ENCODE measurements at regions not wholly inside any gene's neighbourhood (a gene's known extent, or its start where the extent isn't known, plus 50 kb on each side); places are given as distances from the start of the nearest gene placed in this dataset.

GRCh38 chr3:110871869-110872268 lies 199.7 kb upstream of the NECTIN3 start (continued):
- TF ChIP-seq ZBTB49 (CRISPR knock-in tag; IDR thresholded peaks at IDR 0.05; ENCODE audit: borderline replicate concordance) (no peak), ZNF830 (CRISPR knock-in tag; IDR thresholded peaks at IDR 0.05) (no peak)

GRCh38 chr3:110878692-110879091 lies 192.9 kb upstream of the NECTIN3 start:
- H3K9me3 ChIP-seq (replicated peaks; ENCODE audit: control insufficient read depth, insufficient read depth, low read depth, low read length): no peaks in the 10 kb centered on the region
- intact Hi-C loops (cut with micrococcal nuclease): no loop called here
- H3K27ac ChIP-seq (ENCODE audit: extremely low read depth, low read depth, low read length): no peak overlapping the region
- DNase-seq (ENCODE audit: extremely low read depth in 1 of 4, low spot score in 3 of 4) (no peak), ATAC-seq (no peak), FAIRE-seq (no peak)
- ChIA-PET CTCF (ENCODE audit: low intra/inter-chr PET ratio) (no interaction called here), POLR2A (no interaction called here)
- no peak overlapping the region for H2AFZ ChIP-seq (ENCODE audit: low read depth, low read length)
- no peak overlapping the region for H3K9ac ChIP-seq (ENCODE audit: insufficient read depth in 1 of 2, low read depth in 2 of 2, low read length in 2 of 2)
- H3K9me1 ChIP-seq (ENCODE audit: control insufficient read depth, insufficient read depth, low read length): no peaks in the 10 kb centered on the region
- H3K36me3 ChIP-seq (ENCODE audit: control insufficient read depth, insufficient read depth, low read length): no peaks in the 10 kb centered on the region
- no peaks in the 10 kb centered on the region for H3K79me2 ChIP-seq (ENCODE audit: control insufficient read depth, insufficient read depth, low read length)
- H4K20me1 ChIP-seq (replicated peaks; ENCODE audit: control insufficient read depth, insufficient read depth, low read length): no peaks in the 10 kb centered on the region
- WGBS (ENCODE audit: insufficient coverage, low coverage, missing lambda C conversion rate): 0% methylated on average over 3 of the region's 3 CpGs
- BruUV-seq (replicated peaks): no TSS peak
- H3K4me1 ChIP-seq (replicated peaks in 1 of 2; ENCODE audit: control insufficient read depth in 2 of 2, insufficient read depth in 2 of 2, low read length in 2 of 2): no peaks in the 10 kb centered on the region
- no peaks in the 10 kb centered on the region for H3K27me3 ChIP-seq (ENCODE audit: control insufficient read depth in 2 of 2, insufficient read depth in 2 of 2, low read length in 2 of 2)
- TF ChIP-seq ZNF77 (CRISPR knock-in tag; IDR thresholded peaks at IDR 0.05) (no peak), TARDBP (IDR thresholded peaks at IDR 0.05) (no peak), YBX1 (IDR thresholded peaks at IDR 0.05) (no peak), ZFP36 (IDR thresholded peaks at IDR 0.05; ENCODE audit: low read depth, low read length, partially characterized antibody) (no peak), TSHZ1 (CRISPR knock-in tag; IDR thresholded peaks at IDR 0.05) (no peak), PREB (CRISPR knock-in tag; IDR thresholded peaks at IDR 0.05) (no peak), ZNF224 (CRISPR knock-in tag; IDR thresholded peaks at IDR 0.05) (no peak), XRCC3 (IDR thresholded peaks at IDR 0.05) (no peak), MYC (IDR thresholded peaks at IDR 0.05; ENCODE audit: low read depth, low read length) (no peak), MYC (CRISPR knock-in tag; IDR thresholded peaks at IDR 0.05; ENCODE audit: borderline replicate concordance, low read depth) (no peak), ZNF398 (CRISPR knock-in tag; IDR thresholded peaks at IDR 0.05) (no peak)
- H3K4me3 ChIP-seq: no peak overlapping the region
- in situ Hi-C loops (cut with MboI): no loop called here
- H3K4me2 ChIP-seq (ENCODE audit: insufficient read depth, low read length): no peak overlapping the region

Measured in K562 (cell line).